HG03469 (cell line): ENCODE measurements at regions not wholly inside any gene's neighbourhood (a gene's known extent, or its start where the extent isn't known, plus 50 kb on each side); places are given as distances from the start of the nearest gene placed in this dataset.

ENCODE experiments used
- ATAC-seq: cut with Tn5 transposase; IDR thresholded peaks from one replicate; pipeline ENCODE4 v1.9.1; 2021; ENCODE audit warnings: mild to moderate bottlenecking, moderate library complexity, moderate number of reproducible peaks; ENCODE audit not compliant: unreplicated experiment

DNA sequence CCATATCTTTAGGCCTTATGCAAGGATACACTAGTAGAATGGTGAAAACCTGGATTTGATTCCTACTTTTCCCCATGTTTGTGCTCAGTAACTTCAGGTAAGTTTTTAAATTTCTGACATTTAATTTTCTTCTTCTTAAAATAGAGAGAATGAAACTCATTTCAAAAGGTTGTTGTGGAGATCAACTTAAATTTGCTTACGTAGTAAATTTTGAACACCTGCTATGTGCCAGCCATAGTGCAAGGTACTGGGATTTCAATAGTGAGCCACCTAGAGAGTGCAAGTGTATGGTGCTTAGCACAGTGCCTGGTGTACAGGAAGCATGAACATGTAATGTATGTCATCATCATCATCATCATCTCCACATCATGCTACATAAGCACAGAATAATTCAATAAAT, 73.6 kb upstream of the SMIM36 start:
- no peak for ATAC-seq

DNA sequence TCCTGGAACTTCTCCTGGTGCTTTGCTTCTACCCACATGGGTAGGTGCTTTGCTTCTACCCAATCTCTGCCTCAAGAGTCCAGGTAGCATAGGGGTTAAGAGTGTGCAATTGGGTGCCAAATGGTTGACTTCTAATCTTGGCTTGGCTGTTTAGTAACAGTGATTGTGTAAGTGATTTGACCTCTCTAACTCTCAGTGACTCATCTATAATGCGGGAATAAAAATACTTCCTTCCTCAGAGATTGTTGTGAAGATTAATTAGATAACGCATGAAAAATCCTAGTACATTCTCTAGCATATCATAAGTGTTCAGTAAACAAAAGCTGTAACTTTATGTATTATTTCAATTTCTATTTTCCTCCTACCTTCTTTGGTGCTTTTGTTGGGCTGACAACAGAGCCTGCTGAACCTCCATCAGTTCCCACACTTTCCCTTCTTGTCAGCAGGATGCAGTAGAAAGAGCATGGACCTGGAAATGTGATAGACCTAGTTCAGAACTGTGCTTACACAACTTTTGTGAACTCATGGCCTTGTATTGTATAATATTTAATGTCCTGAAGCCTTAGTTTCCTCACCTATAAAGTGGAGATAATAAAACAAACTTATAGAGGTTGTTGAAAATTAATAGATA, 72.9 kb upstream of the SMIM36 start:
- ATAC-seq, result no peak

- no peak for ATAC-seq
These were observed 71.6 kb upstream of the SMIM36 start for GRCh38 chr17:55582897-55583296.

- ATAC-seq, result peak; percentile 50
These were observed 69.4 kb upstream of the SMIM36 start for GRCh38 chr17:55580596-55581133.

DNA sequence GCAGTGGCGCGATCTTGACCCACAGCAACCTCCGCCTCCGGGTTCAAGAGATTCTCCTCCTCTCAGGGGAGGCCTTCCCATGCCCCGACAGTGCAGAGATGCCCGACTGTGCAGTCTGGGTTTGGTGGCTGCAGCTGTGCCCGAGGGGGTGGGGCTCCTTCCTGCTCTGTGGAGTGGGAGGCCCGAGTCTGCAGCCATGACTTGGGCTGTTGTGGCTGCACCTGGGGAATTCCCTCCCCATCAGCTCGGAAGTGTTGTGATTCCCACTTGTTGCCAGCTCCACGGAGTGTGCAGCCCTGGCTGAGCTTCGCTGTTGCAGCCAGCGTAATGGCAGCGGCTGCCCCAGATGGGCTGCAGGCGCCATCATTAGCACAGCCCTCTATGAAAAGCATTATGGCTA, 66.4 kb upstream of the SMIM36 start:
- no peak for ATAC-seq

- ATAC-seq, result peak; percentile 57
These were observed 65.8 kb upstream of the SMIM36 start for GRCh38 chr17:55576996-55577586.

DNA sequence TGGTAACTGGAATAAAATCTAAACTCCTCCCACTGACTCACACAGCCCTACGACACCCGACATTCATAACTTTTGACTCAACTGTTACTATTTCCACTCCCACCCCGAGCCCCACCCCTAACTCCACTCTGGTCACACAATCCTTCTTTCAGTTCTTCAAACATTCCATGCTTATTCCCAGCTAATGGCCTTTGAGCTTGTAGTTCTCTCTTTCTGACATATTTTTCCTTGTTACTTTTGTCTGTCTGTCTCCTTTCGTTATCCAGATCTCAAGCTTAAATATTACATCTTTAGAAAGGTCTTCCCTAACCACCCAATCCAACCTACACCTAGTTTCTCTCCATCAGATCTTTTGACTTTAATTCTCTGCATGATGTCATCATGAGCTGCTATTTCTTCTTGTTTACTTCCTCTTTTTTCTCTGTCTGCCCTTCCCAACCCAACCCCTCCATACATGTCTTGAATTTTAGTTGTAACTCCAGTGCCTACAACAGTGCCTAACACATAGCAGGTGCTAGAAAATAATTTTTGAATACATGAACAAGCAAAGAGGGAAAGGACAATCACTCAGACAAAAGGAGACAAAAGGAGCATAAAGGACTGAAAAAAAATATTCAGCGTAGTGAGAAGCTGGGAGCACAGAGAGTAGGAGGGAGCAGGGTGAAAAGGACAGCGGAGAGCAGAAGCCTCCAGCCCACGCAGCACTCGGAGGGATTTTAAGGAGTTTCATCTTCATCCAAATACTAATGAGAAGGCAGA, 65.2 kb upstream of the SMIM36 start:
- ATAC-seq, result no peak

GRCh38 chr17:55575058-55575636, 63.9 kb upstream of the SMIM36 start:
- no peak for ATAC-seq

DNA sequence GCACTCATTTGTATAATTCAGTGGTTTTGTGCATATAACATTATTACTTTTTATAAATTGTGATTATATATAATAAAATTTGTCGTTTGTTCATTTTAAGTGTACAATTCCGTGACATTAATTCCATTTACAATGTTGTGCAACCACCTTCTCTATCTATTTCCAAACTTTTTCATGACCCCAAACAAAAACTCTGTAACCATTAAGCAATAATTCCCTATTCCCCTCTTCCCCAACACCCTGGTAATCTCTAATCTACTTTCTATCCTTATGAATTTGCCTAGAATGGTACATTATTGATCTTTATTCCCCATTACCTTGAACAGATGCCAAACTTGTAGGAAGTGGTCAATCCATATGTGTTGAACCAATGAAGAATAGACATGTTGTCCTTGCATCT, 61.3 kb upstream of the SMIM36 start:
- no peak for ATAC-seq

DNA sequence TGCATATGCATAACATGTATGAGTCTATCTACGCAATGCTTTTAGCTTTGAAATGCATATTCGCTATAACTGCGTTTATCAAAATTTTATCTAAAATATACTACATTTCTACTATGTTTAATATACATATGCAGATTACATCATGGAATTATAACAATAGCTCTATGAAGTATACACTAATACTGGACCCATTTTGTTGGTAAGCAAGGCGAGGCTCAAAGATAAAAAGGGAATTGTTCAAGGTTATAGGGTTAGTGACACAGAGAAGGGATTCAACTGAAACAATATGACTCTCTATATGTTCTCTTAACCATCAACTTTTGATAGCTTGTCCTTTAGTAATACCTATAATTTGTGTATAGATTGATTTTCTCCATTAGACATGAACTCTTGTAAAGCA, 60.9 kb upstream of the SMIM36 start:
- ATAC-seq, result no peak

DNA sequence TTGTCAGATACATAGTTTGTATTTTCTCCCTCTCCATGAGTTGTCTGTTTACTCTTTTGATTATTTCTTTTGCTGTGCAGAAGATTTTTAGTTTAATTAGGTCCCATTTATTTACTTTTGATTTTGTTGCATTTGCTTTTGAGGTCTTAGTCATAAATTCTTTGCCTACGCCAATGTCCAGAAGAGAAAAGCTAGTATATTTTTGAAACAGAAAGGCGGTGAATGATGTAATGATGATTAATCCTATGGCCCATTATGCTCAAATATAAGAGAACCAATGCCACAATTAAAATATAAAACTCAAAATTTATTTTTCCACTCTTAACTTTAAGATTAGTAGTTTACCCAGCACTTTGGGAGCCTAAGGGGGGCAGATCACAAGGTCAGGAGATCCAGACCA, 59.8 kb upstream of the SMIM36 start:
- ATAC-seq, result no peak

DNA sequence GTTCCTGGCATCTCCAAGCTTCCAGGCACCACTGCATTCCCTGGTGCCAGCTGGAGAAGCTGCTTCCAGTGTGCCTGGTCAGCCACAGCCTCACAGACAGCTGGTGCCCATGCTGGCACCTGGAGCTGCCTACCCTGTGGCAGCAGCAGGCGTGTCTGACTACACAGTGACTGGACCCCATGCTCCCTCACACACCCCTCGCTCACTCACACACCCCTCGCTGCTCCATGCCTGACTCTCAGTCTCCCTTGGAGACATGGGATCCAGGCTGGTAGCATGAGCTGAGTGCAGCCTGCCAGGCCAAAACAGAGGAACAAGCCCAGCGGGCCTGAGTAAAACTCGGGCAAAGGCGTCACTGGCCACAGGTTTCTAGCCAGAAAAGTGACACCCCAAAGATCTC, 59.1 kb upstream of the SMIM36 start:
- ATAC-seq, result no peak

DNA sequence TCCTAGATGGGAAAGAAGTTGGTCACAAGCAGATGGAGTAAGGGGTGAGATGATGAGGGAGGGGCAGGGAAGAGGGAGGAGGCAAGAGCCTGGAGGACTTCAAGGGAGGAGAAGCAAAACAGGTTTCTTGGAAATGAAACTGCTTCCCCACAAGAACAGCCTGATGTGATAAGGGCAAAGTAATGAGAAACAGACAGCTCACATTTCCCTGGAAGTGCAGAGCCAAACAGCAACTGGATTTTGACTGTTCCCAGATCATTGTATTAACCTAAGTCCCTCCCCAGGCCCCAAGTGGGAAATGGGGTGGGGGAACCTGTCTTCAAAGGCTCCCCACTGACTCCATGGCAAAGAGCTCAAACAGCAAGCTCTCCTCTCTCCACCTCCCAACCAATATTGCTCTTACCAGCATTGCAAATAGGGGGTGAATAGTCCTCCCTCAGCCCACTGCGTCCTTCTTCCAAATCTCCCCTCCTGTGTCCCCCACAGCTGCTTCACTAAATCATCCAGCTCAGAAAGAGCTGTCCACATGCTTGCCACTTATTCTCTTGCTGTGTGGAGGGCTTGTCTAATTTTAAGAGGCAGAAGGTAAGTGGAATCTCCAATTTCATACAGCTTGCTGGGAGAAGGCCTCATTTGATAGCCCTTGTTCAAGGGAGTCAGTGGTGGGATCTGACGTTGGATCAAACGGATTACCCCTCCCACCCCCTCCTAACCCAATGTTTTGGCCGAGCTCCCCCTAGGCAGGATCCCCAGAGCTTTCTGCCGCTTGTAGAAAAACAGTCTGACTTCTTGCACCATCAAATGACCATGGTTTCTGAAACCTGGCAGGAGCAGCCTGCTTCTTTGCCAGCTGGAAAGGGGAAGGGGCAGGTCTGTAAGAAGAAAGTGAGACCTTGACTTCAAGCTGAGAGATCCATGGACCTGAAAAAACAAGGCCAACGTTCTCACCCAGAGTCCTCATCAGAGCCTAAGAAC, 56.3 kb upstream of the SMIM36 start:
- ATAC-seq, result no peak

- no peak for ATAC-seq
These were observed 52.8 kb upstream of the SMIM36 start for GRCh38 chr17:55564081-55564480.

- ATAC-seq, result no peak
These were observed 52.1 kb upstream of the SMIM36 start for GRCh38 chr17:55563363-55563762.

DNA sequence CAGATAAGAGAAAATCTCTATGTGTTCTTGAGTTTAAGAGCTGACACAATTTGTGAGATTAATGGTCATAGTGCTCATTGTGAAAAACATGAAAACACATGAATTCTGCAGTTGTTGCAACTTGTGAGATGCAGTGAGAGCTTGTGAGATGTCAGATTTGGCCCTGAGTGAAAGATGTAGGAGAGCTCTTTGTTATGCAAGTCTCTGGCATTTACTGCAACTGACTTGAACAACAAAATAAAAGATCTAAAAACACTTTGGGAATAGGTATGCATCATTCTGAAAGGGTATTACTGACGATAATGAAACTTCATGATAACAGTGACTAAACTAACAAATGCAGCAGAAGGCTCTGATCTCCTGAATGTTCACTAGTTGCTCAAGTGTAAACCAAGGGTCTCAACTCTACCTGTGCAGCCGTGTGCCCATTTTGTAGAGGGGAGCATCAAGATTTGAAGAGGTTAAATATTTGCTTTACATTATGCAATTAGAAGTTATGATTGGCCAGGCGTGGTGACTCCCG, 50.8 kb upstream of the SMIM36 start:
- ATAC-seq, result no peak

- ATAC-seq, result no peak
These were observed 50.2 kb upstream of the SMIM36 start for GRCh38 chr17:55561316-55561972.
